Endodermal cell (in vitro differentiated cells): ENCODE measurements at regions not wholly inside any gene's neighbourhood (a gene's known extent, or its start where the extent isn't known, plus 50 kb on each side); places are given as distances from the start of the nearest gene placed in this dataset.
A peak's percentile ranks its signal among the peaks of the same experiment; 100 is the strongest.

Experiments used
- DNase-seq: peaks from one replicate; pipeline ENCODE4 v3.0.0-alpha.2; 2017
- H3K27ac ChIP-seq: 2 replicates; pipeline ENCODE4 v1.5.1; 2013; ENCODE audit warnings: mild to moderate bottlenecking, low read depth, low read length, moderate library complexity
- H3K27me3 ChIP-seq: 2 replicates; pipeline ENCODE4 v1.6.1; 2013; ENCODE audit warnings: mild to moderate bottlenecking, low read length, moderate library complexity; ENCODE audit not compliant: insufficient read depth, control insufficient read depth, poor library complexity, severe bottlenecking
- H3K36me3 ChIP-seq: 2 replicates; pipeline ENCODE4 v1.7.0; 2013; ENCODE audit warnings: mild to moderate bottlenecking, low read length, moderate library complexity; ENCODE audit not compliant: control insufficient read depth, insufficient read depth
- H3K4me1 ChIP-seq: one replicate; pipeline ENCODE4 v1.7.0; 2013; ENCODE audit warnings: low read length; ENCODE audit not compliant: control insufficient read depth, insufficient read depth
- H3K4me3 ChIP-seq: 2 replicates; pipeline ENCODE4 v1.5.1; 2013; ENCODE audit warnings: mild to moderate bottlenecking, low read length, moderate library complexity
- H3K9ac ChIP-seq: 2 replicates; pipeline ENCODE4 v1.6.1; 2013; ENCODE audit warnings: mild to moderate bottlenecking, low read length, moderate library complexity; ENCODE audit not compliant: poor library complexity, severe bottlenecking; ENCODE audit errors: extremely low read depth
- H3K9me3 ChIP-seq: 2 replicates; pipeline ENCODE4 v1.6.1; 2013; ENCODE audit warnings: mild to moderate bottlenecking, low read length, moderate library complexity; ENCODE audit not compliant: control insufficient read depth
- H3K27ac Mint-ChIP-seq: 2 replicates; pipeline ENCODE4 v1.8.0; 2020; ENCODE audit warnings: mixed read lengths
- H3K27me3 Mint-ChIP-seq: 2 replicates; pipeline ENCODE4 v1.8.0; 2021; ENCODE audit warnings: mild to moderate bottlenecking, mixed read lengths; ENCODE audit not compliant: insufficient read depth
- H3K36me3 Mint-ChIP-seq: 2 replicates; pipeline ENCODE4 v1.8.0; 2020; ENCODE audit warnings: low read depth, mixed read lengths
- H3K4me1 Mint-ChIP-seq: 2 replicates; pipeline ENCODE4 v1.8.0; 2020; ENCODE audit warnings: mixed read lengths
- H3K4me3 Mint-ChIP-seq: 2 replicates; pipeline ENCODE4 v1.8.0; 2020; ENCODE audit warnings: mild to moderate bottlenecking, moderate library complexity, mixed read lengths
- H3K9me3 Mint-ChIP-seq: 2 replicates; pipeline ENCODE4 v1.8.0; 2020; ENCODE audit warnings: mild to moderate bottlenecking, mixed read lengths
- CTCF ChIP-seq: fragments of 200-600 bp; sonication (generic); conservative IDR thresholded peaks from 2 replicates; pipeline ENCODE4 v1.5.0; 2021; ENCODE audit warnings: antibody characterized with exemption, mild to moderate bottlenecking
- WGBS, 2 experiments: methylation state at CpG; one replicate each; pipeline versions ENCODE4 v1.1.5 to v1.1.7; 2013; ENCODE audit warnings: missing lambda C conversion rate in 2 of 2, mixed read lengths in 1 of 2; ENCODE audit not compliant: insufficient coverage in 1 of 2, insufficient read length in 1 of 2; 5-methylcytosine and 5-hydroxymethylcytosine counted together

- no peak for DNase-seq
Observed at GRCh38 chr12:74641262-74641661, 103.6 kb downstream of the ATXN7L3B start.

GRCh38 chr12:74641694-74642093 is 104.1 kb downstream of the ATXN7L3B start:
- no peak for TF ChIP-seq CTCF
- H3K27me3 Mint-ChIP-seq: no peaks in the 10 kb centered on the region
- peak; percentile 53 for DNase-seq
- H3K9me3 ChIP-seq: no peaks in the 10 kb centered on the region
- no peak overlapping the region for H3K27ac ChIP-seq
- H3K4me1 ChIP-seq: no peaks in the 10 kb centered on the region
- no peak overlapping the region for H3K4me3 ChIP-seq
- no peak overlapping the region for H3K9ac ChIP-seq
- H3K4me1 Mint-ChIP-seq: peaks cover 2% of the 10 kb centered on the region
- no peaks in the 10 kb centered on the region for H3K27me3 ChIP-seq
- no peaks in the 10 kb centered on the region for H3K36me3 ChIP-seq
- no peaks in the 10 kb centered on the region for H3K36me3 Mint-ChIP-seq
- H3K27ac Mint-ChIP-seq: no peak overlapping the region
- no peaks in the 10 kb centered on the region for H3K9me3 Mint-ChIP-seq
- H3K4me3 Mint-ChIP-seq: no peak overlapping the region
- 91% methylated on average over 2 of the region's 2 CpGs; no CpG with 5 or more reads in 1 of the 2 experiments for WGBS, 2 experiments

More at GRCh38 chr12:74641262-74641661, 103.6 kb downstream of the ATXN7L3B start:
- H3K27me3 Mint-ChIP-seq: no peaks in the 10 kb centered on the region
- H3K36me3 ChIP-seq: no peaks in the 10 kb centered on the region
- WGBS, 2 experiments: 100% methylated on average over 2 of the region's 2 CpGs; no CpG with 5 or more reads in 1 of the 2 experiments
- H3K27ac ChIP-seq: no peak overlapping the region
- no peaks in the 10 kb centered on the region for H3K27me3 ChIP-seq
- H3K9me3 Mint-ChIP-seq: no peaks in the 10 kb centered on the region
- H3K4me3 Mint-ChIP-seq: no peak overlapping the region
- H3K4me1 ChIP-seq: no peaks in the 10 kb centered on the region
- no peak for TF ChIP-seq CTCF
- H3K4me1 Mint-ChIP-seq: peaks cover 2% of the 10 kb centered on the region
- H3K9ac ChIP-seq: no peak overlapping the region
- no peak overlapping the region for H3K27ac Mint-ChIP-seq
- H3K9me3 ChIP-seq: no peaks in the 10 kb centered on the region
- H3K36me3 Mint-ChIP-seq: no peaks in the 10 kb centered on the region
- H3K4me3 ChIP-seq: no peak overlapping the region

- no peak overlapping the region for H3K4me3 ChIP-seq
- no peak overlapping the region for H3K9ac ChIP-seq
- Mint-ChIP-seq H3K4me3 (no peak overlapping the region), H3K9me3 (no peaks in the 10 kb centered on the region), H3K36me3 (no peaks in the 10 kb centered on the region), H3K27ac (no peak overlapping the region), H3K4me1 (peaks cover 2% of the 10 kb centered on the region), H3K27me3 (no peaks in the 10 kb centered on the region)
- 89 to 97% methylated on average over 1 of the region's 1 CpG for whole genome bisulfite sequencing, 2 experiments
- no peaks in the 10 kb centered on the region for H3K27me3 ChIP-seq
- no peak for TF ChIP-seq CTCF
- H3K4me1 ChIP-seq: no peaks in the 10 kb centered on the region
- H3K27ac ChIP-seq: no peak overlapping the region
- no peak for DNase-seq
- H3K36me3 ChIP-seq: no peaks in the 10 kb centered on the region
- no peaks in the 10 kb centered on the region for H3K9me3 ChIP-seq
Observed at GRCh38 chr12:74644681-74645080, 107.0 kb downstream of the ATXN7L3B start.
